Middle frontal gyrus (tissue), 1 donor: ENCODE measurements at regions not wholly inside any gene's neighbourhood (a gene's known extent, or its start where the extent isn't known, plus 50 kb on each side); places are given as distances from the start of the nearest gene placed in this dataset.
"Not testable (repeated sequence)": the region's sequence is repeated elsewhere in the genome, so short reads cannot be mapped to it uniquely, and the experiment has no call there.

Experiments
- DNase-seq: peaks from one replicate; pipeline ENCODE4 v3.0.0-alpha.2; 2015; ENCODE audit warnings: low spot score; ENCODE audit errors: extremely low spot score

DNA sequence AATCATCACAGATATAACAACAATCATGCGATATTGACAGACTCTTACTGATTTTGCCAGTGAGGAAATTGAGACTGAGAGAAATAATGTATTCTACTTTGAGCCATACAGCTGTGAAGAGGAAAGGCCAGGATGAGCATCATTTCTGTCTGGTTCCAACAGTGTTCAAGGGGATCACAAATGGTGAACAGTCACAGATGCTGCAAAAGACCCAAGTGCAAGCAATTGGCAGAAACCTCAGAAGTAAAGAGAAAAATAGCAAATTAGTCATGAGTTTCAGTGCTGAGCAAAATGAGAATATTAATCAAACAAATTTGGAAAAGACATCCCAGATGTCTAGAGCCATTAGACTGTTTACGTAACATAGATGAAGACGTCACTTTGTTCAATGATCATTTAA lies 114.1 kb downstream of the RAB38 start:
- DNase-seq, result no peak

DNA sequence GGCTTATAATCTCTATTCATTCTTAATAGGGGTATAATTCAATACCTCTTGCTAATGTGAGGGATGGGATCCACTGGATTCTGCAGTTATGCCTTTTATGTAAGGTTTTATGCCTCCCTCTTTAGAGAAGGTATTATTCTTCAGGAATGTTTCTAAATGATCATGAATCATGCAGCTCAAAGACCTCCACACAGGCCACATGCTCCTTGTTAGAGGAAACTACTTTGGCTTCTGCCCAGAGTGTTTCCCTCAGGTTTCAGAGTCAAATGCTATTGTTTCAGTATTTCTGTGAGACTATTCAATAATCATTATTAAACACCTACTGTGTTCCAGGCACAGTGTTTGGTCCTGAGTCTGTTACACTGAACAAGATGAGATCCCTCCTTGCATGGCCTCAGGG lies 115.9 kb downstream of the RAB38 start:
- no peak for DNase-seq

DNA sequence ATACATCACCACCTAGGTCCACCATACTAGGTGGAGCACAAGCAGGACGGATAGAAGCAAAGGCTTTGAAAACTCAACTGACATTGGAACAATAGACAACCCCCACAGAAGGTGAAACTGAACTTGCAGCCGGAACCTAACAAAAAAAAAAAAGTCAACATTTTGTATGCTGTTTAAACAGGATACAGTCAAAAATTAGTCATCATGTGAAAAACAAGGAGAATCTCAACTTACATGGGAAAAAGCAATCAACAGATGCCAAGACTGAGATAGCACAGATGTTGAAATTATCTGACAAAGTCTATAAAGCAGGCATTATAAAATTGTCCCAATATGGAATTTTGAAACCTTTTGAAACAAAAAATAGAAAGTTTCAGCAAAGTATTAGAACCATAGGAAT lies 123.8 kb downstream of the RAB38 start:
- no peak for DNase-seq

- DNase-seq, result no peak
These were observed 125.0 kb downstream of the RAB38 start for GRCh38 chr11:88050247-88050646.

- not testable (repeated sequence) for DNase-seq
These were observed 130.0 kb downstream of the RAB38 start for GRCh38 chr11:88045288-88045687.

GRCh38 chr11:88044658-88045057 lies 130.6 kb downstream of the RAB38 start:
- DNase-seq, result not testable (repeated sequence)

GRCh38 chr11:88043149-88043548 lies 132.1 kb downstream of the RAB38 start:
- no peak for DNase-seq

GRCh38 chr11:88042647-88043046 lies 132.6 kb downstream of the RAB38 start:
- no peak for DNase-seq

GRCh38 chr11:88042238-88042637 lies 133.0 kb downstream of the RAB38 start:
- no peak for DNase-seq

DNA sequence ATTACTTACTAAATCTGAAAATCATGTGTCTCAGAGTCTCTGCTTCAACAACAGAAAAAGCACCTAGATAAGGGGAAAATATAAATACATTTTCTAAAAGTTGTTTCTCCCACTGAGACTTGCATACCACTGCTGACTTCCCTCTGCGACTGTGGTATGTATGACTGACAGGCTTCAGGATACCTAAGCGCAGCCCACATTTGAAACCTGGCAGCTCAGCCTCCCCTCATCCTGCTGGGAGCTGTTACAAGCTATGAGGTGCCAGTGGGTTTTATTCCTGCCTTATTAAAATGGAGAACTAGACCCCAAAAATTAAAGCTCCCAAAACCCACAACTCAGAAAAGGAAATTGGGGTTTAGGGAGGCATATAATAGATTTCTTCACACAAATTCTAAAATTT lies 133.6 kb downstream of the RAB38 start:
- DNase-seq, result no peak

DNA sequence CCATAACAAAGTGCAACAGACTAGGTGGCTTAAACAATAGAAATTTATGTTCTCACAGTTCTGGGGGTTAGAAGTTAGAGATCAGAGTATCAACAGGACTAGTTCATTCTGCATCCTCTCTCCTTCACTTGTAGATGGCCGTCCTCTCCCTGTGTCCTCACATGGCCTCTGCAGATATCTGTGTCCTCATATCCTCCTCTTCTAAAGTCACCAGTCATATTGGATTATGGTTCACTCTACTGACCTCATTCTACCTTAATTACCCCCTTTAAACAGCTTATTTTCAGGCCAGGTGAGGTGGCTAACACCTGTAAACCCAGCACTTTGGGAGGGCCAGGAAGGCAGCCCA lies 135.1 kb downstream of the RAB38 start:
- DNase-seq, result no peak

GRCh38 chr11:88039476-88040147 lies 135.6 kb downstream of the RAB38 start:
- no peak for DNase-seq

- DNase-seq, result no peak
These were observed 137.2 kb downstream of the RAB38 start for GRCh38 chr11:88038063-88038462.

GRCh38 chr11:88036701-88037100 lies 138.5 kb downstream of the RAB38 start:
- DNase-seq, result no peak

DNA sequence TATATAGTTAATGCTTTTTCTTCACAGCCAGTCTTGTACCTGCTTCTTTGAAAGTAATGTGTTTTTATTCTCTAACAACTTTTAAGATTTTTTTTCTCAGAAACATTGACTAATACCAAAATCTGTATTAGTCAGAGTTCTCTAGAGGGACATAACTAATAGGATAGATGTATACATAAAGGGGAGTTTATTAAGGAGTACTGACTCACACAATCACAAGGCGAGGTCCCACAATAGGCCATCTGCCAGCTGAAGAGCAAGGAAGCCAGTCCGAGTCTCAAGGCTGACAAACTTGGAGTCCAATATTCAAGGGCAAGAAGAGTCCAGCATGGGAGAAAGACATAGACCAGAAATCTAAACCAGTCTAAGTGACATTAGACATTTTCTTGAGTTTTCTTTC lies 140.0 kb downstream of the RAB38 start:
- DNase-seq, result no peak

- no peak for DNase-seq
These were observed 157.6 kb downstream of the RAB38 start for GRCh38 chr11:88017666-88018065.

DNA sequence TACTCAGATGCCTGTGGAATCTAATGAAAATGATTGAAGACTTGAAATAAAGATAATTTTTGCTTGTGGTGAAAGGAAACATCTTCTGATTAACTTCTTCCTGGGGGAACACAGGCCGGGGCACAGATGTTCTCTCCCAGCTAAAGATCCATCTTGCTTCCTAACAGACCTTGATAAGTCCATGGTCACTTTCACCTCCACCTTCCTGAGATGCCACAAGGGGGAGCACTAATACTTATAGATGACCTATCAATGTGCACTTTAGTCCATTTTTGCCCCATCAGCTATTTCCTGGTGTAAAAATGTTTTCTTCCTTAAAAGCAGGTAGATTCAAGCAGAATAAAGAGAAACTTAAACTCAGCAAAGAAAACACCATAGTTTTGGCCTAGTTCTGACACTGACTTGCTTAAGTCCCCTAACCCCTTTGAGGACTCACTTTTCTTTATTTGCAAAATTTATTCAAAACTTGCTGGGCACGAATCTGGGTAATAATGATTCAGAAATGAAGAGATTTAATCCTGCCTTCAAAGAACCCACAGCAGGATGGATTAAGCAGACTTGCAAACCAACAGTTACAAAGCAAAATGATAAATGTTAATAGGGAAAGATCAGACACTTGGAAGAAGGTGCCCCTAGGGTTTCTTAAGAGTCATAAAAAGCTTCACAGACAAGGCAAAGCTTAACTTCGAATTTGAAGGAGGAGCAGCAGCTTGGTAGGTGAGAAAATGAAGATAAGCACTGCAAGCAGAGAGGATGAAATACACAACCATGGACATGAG lies 158.7 kb downstream of the RAB38 start:
- peak; percentile 65 for DNase-seq

DNA sequence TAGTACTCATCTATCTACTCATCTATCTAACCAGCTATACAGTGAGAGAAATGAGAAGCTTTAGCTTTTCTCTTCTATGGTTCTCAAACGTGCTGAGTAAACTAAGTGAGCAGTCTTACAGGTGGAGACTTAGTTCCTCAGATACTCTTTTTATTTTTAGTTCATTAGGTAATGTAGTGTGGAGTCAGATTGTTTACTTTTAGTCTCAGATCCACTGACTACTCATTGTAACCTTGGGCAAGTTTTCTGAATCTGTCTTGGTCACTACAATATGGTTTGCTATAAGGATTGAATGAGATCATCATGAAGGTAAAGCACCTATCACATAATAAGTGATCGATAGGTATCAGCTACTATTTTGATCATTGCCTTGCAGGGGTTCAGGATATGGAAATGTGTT lies 160.1 kb downstream of the RAB38 start:
- DNase-seq, result no peak

DNA sequence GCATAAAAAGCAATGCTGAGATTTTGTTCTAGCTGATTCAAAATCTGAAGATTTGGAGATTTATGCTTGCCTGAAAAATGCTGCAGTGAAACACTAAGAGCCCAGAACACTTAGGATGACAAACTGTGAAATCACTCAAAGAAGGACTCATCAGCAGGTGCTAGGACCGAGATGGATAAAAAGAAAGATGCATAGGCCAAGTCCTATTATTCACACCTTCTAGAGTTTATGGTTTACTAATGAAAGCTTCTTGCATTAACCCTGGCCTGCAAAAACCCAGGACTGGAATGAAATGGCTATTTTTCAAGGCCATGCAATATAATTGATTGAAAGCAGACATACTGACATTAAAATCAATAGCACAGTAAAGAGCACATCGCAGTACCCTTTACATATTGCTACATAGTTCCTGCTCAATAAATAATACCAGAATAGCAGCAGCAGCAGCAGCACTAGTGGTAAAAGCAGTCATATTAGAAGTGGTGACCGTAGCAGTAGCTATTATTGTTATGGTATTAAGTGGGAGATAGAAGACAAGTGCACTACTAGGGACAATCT lies 161.7 kb downstream of the RAB38 start:
- no peak for DNase-seq

- no peak for DNase-seq
These were observed 162.8 kb downstream of the RAB38 start for GRCh38 chr11:88012456-88012855.

DNA sequence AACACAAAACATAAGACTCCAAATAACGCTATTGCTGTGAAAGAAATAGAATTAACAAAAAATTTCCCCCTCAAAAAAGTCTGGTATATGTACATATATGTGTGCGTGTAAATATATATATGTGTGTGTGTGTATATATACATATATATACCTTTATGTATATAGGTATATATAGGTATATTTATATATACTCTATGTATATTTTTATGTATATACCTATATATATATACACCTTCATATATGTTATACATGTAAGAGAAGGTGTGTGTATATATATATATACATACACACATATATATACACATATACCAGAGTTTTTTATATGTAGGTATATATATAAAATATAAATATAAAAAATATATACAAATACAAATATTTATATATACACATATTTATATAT lies 199.2 kb downstream of the RAB38 start:
- no peak for DNase-seq

DNA sequence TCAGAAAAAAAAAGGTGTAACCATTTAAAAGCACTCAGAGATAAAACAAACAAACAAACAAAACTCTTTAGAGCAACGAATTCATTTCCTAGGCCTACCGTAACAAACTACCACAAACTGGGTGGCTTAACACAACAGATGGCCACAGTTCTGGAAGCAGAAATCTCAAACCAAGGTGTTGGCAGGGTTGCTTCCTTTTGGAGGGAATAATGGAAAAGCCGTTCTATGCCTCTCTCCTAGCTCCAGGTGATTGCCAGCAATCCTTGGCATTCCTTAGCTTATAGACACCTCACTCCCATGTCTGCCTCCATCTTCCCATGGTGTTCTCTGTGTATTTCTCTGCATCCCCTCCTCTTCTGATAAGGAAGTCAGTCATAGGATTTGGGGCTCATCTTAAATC lies 200.4 kb downstream of the RAB38 start:
- no peak for DNase-seq

DNA sequence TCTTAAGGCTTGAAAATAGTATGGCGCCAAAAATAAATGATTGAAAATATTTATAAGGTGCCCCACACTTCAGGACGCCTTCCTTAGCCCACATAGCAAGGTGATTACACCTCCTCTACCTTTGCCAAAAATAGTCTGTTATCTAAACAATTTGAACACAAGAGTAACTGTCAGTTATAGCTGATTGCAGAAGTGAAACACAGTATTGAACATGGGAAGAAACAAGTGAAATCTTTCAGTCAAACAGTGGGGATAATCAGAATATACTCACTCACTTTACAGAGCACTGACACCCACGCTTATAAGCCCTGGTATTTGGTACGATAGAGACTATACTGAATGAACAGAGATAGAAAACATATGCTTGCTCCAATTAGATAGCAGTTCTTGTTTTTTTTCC lies 203.1 kb downstream of the RAB38 start:
- DNase-seq, result no peak
